ENCODE measurements at regions not wholly inside any gene's neighbourhood (a gene's known extent, or its start where the extent isn't known, plus 50 kb on each side); places are given as distances from the start of the nearest gene placed in this dataset.

DNA sequence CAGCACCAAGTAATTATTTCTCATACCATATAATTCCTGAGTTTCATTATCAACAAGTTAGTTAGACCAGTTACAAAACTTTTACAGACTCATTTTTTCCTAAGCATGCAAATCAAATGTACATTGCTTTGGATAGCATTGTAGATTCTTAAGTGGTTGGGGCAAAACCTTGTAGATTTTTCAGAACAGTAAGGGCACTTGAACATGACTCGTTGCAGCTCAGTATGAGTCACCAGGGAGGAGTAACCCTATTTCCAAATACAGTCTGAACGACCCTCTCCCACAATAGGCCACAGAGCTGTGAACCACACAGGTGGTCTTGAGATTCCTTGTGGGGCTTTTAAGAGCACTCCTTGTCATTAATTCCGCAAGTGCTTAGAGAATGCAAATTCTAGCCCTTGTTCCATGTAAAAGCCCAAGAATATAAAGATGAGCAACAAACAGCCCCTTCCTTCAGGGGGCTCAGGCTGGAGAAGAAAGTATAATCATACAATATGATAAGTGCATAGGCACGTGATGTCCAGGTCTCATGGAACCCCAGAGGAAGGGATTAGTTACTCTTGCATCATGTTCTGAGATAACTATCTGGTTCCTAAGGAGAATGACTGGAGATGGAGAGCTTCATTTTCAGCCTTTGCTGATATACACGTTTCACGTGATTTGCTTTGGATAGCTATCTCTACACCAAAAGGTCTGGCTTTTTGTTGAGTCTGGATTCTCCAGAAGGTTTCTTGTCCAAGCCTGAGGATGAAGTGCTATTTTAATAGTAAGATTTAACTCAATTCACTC, 295.7 kb downstream of the KCNN2 start:
- H3K9me3 ChIP-seq = no peaks in the 10 kb centered on the region
- H3K4me1 ChIP-seq (ENCODE audit: low read depth) = no peaks in the 10 kb centered on the region
- H3K36me3 ChIP-seq (ENCODE audit: low read depth) = no peaks in the 10 kb centered on the region
- DNase-seq (no peak), ATAC-seq (no peak)
- intact Hi-C loops (cut with DNase I, micrococcal nuclease) = no loop called here
- no peak overlapping the region for H3K4me3 ChIP-seq
- no peak for TF ChIP-seq CTCF (IDR thresholded peaks at IDR 0.05)

DNA sequence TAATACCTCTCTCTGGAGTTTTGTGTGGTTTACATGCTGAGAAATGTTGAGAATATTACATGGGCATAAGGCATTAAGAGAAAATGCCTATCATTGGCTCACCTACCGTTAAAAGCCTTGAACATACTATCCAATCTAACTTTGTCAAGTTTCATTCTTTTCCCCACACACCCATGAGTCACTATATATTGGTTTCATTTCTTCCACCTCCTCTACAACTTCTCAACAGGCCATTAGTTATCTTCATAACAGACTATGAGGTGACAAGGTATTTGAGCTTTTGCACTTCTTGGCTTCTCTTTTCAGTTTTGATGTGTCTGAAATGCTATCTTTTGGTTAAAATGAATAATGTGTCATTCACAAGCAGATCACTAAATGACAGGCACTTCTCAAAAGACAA, 288.0 kb downstream of the KCNN2 start:
- H3K4me1 ChIP-seq (ENCODE audit: low read depth) = no peaks in the 10 kb centered on the region
- no peaks in the 10 kb centered on the region for H3K36me3 ChIP-seq (ENCODE audit: low read depth)
- no peak for DNase-seq
- no peak overlapping the region for H3K4me3 ChIP-seq
- peaks cover 2% of the 10 kb centered on the region for H3K9me3 ChIP-seq
- intact Hi-C loops (cut with DNase I, micrococcal nuclease) = no loop called here
- ATAC-seq = no peak
- no peak for TF ChIP-seq CTCF (IDR thresholded peaks at IDR 0.05)

- Histone ChIP-seq H3K4me3 (no peak overlapping the region), H3K36me3 (ENCODE audit: low read depth) (no peaks in the 10 kb centered on the region), H3K4me1 (ENCODE audit: low read depth) (no peaks in the 10 kb centered on the region), H3K9me3 (peaks cover 5% of the 10 kb centered on the region)
- intact Hi-C loops (cut with DNase I, micrococcal nuclease) = no loop called here
- no peak for TF ChIP-seq CTCF (IDR thresholded peaks at IDR 0.05)
- ATAC-seq = no peak
- no peak for DNase-seq
These were observed 287.1 kb downstream of the KCNN2 start for GRCh38 chr5:114648940-114649339.

DNA sequence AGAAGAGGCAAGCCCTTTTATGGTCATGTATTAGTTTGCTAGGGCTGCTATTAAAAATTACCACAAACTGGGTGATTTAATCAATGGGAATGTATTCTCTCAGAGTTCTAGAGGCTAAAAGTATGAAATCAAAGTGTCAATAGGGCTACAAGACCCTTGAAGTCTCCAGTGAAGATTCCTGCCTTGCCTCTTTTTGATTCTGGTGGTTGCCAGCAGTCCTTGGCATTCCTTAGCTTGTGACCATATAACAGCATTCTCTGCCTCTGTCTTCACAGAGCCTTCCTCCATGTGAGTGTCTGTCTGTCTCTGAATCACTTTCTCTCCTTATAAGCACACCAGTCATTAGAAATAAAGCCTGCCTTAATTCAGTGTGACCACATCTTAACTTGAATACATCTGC, 282.7 kb downstream of the KCNN2 start:
- Histone ChIP-seq H3K4me3 (no peak overlapping the region), H3K4me1 (ENCODE audit: low read depth) (no peaks in the 10 kb centered on the region), H3K9me3 (peaks cover 13% of the 10 kb centered on the region), H3K36me3 (ENCODE audit: low read depth) (no peaks in the 10 kb centered on the region)
- ATAC-seq (no peak), DNase-seq (no peak)
- TF ChIP-seq CTCF (IDR thresholded peaks at IDR 0.05) = no peak
- intact Hi-C loops (cut with DNase I, micrococcal nuclease) = no loop called here

DNA sequence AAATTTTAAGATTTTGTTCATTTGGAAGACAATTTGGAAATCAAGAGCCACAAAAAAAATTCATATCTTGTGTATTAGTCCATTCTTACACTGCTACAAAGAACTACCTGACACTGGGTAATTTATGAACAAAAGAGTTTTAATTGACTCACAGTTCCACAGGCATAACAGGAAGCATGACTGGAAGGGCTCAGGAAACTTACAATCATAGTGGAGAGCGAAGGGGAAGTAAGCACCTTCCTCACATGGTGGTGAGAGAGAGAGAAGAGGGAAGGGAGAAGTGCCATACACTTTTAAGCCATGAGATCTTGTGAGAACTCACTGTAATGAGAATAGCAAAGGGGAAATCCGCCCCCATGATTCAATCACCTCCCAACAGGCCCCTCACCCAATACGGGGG, 274.4 kb downstream of the KCNN2 start:
- Histone ChIP-seq H3K4me1 (ENCODE audit: low read depth) (no peaks in the 10 kb centered on the region), H3K9me3 (no peaks in the 10 kb centered on the region), H3K36me3 (ENCODE audit: low read depth) (no peaks in the 10 kb centered on the region), H3K4me3 (no peak overlapping the region)
- ATAC-seq = no peak
- TF ChIP-seq CTCF (IDR thresholded peaks at IDR 0.05) = no peak
- intact Hi-C loops (cut with DNase I, micrococcal nuclease) = no loop called here
- DNase-seq = no peak

Data from mucosa of descending colon (tissue), 3 donors.